ENCODE measurements at regions not wholly inside any gene's neighbourhood (a gene's known extent, or its start where the extent isn't known, plus 50 kb on each side); places are given as distances from the start of the nearest gene placed in this dataset.

DNA sequence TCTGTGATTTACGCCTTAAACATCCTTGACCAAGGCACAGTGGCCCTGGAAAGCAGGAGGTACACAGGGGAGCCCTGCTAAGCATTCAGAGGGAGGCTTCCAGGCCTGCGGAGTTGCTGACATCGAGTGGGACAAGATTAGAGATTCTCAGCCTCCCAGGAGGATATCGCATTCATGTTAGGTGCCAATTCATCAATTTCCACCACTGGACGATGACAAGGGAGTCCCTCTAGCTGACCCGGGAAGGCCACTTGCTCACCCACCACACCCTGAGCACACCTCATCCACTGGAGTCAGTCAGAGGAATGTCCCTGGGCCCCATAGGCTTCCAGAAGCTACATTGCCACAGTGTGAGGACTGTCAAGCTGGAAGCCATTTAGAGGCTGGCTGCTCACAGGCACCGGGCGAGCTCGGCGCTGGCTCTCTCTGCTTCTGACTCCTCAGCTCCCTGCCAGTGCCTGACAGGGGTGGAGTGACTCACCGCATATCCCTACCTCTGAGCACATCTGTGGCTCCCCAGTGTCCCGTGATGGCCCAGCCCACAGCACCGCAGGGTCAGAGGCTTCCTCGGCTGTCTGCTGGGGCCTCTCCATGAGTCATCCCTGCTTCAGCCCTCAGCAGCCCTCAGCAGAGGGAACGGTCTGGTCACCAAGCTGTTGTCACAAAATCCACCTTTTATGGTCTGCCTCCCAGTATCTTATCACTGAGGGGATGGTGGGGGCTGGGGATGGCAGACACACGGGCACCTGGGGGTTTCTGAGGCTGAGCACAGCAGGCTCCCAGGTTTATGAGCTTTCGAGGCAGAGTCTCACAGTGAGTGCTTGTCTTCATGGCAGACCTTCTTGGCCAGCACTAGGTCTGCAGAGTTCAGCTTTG is 117.5 kb downstream of the ZNF608 start:
- H3K27me3 ChIP-seq (ENCODE audit: control insufficient read depth, insufficient read depth, low read length), result no peaks in the 10 kb centered on the region
- H3K79me2 ChIP-seq (ENCODE audit: control insufficient read depth, insufficient read depth, low read length), result no peaks in the 10 kb centered on the region
- H3K4me3 ChIP-seq (replicated peaks in 1 of 4; ENCODE audit: control extremely low read depth in 1 of 4, insufficient read depth in 1 of 4, low read depth in 3 of 4, low read length in 4 of 4), result no peak overlapping the region
- no peaks in the 10 kb centered on the region for H4K20me1 ChIP-seq (ENCODE audit: control insufficient read depth, extremely low read depth, insufficient read depth, low read length)
- no peaks in the 10 kb centered on the region for H3K36me3 ChIP-seq (ENCODE audit: control insufficient read depth, insufficient read depth, low read length)
- no peak overlapping the region for H3K9ac ChIP-seq (ENCODE audit: insufficient read depth, low read length)
- H3K4me1 ChIP-seq (ENCODE audit: control insufficient read depth, extremely low read depth, insufficient read depth, low read length), result peaks cover 25% of the 10 kb centered on the region
- H3K4me2 ChIP-seq (ENCODE audit: extremely low read depth, insufficient read depth, low read length), result peak overlapping the region; percentile 23
- peak; percentile 93 to 99 for DNase-seq (ENCODE audit: low read depth in 2 of 2)
- no peak for TF ChIP-seq EZH2 (IDR thresholded peaks at IDR 0.05; ENCODE audit: low read length, missing control alignments)
- TF ChIP-seq, protein P1, sequence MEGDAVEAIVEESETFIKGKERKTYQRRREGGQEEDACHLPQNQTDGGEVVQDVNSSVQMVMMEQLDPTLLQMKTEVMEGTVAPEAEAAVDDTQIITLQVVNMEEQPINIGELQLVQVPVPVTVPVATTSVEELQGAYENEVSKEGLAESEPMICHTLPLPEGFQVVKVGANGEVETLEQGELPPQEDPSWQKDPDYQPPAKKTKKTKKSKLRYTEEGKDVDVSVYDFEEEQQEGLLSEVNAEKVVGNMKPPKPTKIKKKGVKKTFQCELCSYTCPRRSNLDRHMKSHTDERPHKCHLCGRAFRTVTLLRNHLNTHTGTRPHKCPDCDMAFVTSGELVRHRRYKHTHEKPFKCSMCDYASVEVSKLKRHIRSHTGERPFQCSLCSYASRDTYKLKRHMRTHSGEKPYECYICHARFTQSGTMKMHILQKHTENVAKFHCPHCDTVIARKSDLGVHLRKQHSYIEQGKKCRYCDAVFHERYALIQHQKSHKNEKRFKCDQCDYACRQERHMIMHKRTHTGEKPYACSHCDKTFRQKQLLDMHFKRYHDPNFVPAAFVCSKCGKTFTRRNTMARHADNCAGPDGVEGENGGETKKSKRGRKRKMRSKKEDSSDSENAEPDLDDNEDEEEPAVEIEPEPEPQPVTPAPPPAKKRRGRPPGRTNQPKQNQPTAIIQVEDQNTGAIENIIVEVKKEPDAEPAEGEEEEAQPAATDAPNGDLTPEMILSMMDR (conservative IDR thresholded peaks at IDR 0.05 in 1 of 2, IDR thresholded peaks at IDR 0.05 in 1 of 2; ENCODE audit: low read depth in 1 of 2, low read length in 2 of 2), result no peak
- no peak overlapping the region for H2AFZ ChIP-seq (ENCODE audit: low read length)
- peak overlapping the region; percentile 42 for H3K27ac ChIP-seq (ENCODE audit: insufficient read depth, low read length)
- no peaks in the 10 kb centered on the region for H3K9me3 ChIP-seq (ENCODE audit: control insufficient read depth, insufficient read depth, low read depth, low read length)

DNA sequence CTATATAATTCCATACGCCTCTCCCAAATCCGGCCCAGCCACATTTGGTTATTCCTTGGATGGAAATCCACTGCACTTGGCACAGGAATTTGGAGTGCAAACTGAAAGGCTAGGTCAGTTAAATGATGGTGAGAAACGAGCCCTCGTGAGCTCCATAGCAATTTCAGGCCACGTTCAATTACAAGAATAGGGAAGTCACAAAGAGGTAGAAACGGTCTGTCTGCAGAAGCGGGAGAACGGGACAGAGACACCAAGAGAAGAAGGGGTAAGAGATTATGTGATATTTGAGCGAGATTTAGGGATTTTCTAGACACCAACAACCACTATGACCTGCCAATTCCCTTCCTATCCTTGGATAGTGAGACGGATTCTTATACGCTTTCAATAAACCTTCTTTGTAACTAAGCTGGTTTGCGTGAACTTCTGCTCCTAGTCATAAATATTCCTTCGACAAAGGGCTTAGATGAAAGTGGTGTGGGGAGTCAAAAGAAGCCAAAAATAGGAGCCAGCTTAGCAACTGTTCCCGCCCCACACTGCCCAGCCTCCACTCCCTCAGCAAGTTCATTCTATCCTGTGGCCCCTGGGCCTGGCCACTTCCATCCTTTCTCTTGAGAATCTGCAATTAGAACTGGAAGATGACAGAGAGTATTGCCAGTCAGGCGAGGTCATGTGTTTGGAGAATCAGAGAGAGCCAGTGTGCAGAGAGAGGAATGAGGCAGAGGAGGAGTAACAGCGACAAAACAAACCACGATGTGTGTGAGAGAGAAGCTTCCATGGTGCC is 118.4 kb downstream of the ZNF608 start:
- Histone ChIP-seq H3K9ac (ENCODE audit: insufficient read depth, low read length) (no peak overlapping the region), H3K36me3 (ENCODE audit: control insufficient read depth, insufficient read depth, low read length) (no peaks in the 10 kb centered on the region), H3K4me3 (replicated peaks in 1 of 4; ENCODE audit: control extremely low read depth in 1 of 4, insufficient read depth in 1 of 4, low read depth in 3 of 4, low read length in 4 of 4) (no peak overlapping the region), H3K4me1 (ENCODE audit: control insufficient read depth, extremely low read depth, insufficient read depth, low read length) (peaks cover 23% of the 10 kb centered on the region), H4K20me1 (ENCODE audit: control insufficient read depth, extremely low read depth, insufficient read depth, low read length) (no peaks in the 10 kb centered on the region), H2AFZ (ENCODE audit: low read length) (no peak overlapping the region), H3K27me3 (ENCODE audit: control insufficient read depth, insufficient read depth, low read length) (no peaks in the 10 kb centered on the region), H3K9me3 (ENCODE audit: control insufficient read depth, insufficient read depth, low read depth, low read length) (no peaks in the 10 kb centered on the region), H3K27ac (ENCODE audit: insufficient read depth, low read length) (peak overlapping the region; percentile 42), H3K4me2 (ENCODE audit: extremely low read depth, insufficient read depth, low read length) (no peak overlapping the region), H3K79me2 (ENCODE audit: control insufficient read depth, insufficient read depth, low read length) (no peaks in the 10 kb centered on the region)
- TF ChIP-seq, protein P1 (conservative IDR thresholded peaks at IDR 0.05 in 1 of 2, IDR thresholded peaks at IDR 0.05 in 1 of 2; ENCODE audit: low read depth in 1 of 2, low read length in 2 of 2), result no peak
- TF ChIP-seq EZH2 (IDR thresholded peaks at IDR 0.05; ENCODE audit: low read length, missing control alignments), result no peak
- DNase-seq (ENCODE audit: low read depth in 2 of 2), result no peak

DNA sequence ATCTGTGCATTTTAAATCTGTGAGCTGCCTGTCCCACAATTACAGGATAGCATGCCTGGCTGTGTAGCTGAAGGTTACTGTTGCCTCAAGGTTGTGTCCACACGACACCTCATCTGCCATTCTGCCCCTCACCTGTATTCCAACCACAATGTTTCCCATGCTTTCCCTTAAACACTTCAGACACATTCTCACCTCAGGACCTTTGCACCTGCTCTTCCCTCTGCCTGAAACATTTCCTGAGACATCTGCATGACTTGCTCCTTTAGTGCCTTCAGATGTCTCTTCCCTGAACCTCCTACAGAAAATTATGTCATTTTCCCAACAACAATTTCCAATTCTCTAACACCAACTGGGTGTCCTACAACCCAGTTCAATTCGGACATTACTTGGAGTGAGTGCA is 120.4 kb downstream of the ZNF608 start:
- Histone ChIP-seq H3K27me3 (ENCODE audit: control insufficient read depth, insufficient read depth, low read length) (no peaks in the 10 kb centered on the region), H3K4me3 (replicated peaks in 1 of 4; ENCODE audit: control extremely low read depth in 1 of 4, insufficient read depth in 1 of 4, low read depth in 3 of 4, low read length in 4 of 4) (no peak overlapping the region), H3K36me3 (ENCODE audit: control insufficient read depth, insufficient read depth, low read length) (no peaks in the 10 kb centered on the region), H3K79me2 (ENCODE audit: control insufficient read depth, insufficient read depth, low read length) (no peaks in the 10 kb centered on the region), H2AFZ (ENCODE audit: low read length) (no peak overlapping the region), H3K9me3 (ENCODE audit: control insufficient read depth, insufficient read depth, low read depth, low read length) (no peaks in the 10 kb centered on the region), H4K20me1 (ENCODE audit: control insufficient read depth, extremely low read depth, insufficient read depth, low read length) (no peaks in the 10 kb centered on the region), H3K27ac (ENCODE audit: insufficient read depth, low read length) (no peak overlapping the region), H3K4me2 (ENCODE audit: extremely low read depth, insufficient read depth, low read length) (no peak overlapping the region), H3K9ac (ENCODE audit: insufficient read depth, low read length) (no peak overlapping the region), H3K4me1 (ENCODE audit: control insufficient read depth, extremely low read depth, insufficient read depth, low read length) (peaks cover 19% of the 10 kb centered on the region)
- TF ChIP-seq, protein P1 (conservative IDR thresholded peaks at IDR 0.05 in 1 of 2, IDR thresholded peaks at IDR 0.05 in 1 of 2; ENCODE audit: low read depth in 1 of 2, low read length in 2 of 2), result no peak
- TF ChIP-seq EZH2 (IDR thresholded peaks at IDR 0.05; ENCODE audit: low read length, missing control alignments), result no peak
- no peak for DNase-seq (ENCODE audit: low read depth in 2 of 2)

Data from fibroblast of lung (primary cell).